Upper lobe of left lung (tissue), 6 donors: ENCODE measurements at regions not wholly inside any gene's neighbourhood (a gene's known extent, or its start where the extent isn't known, plus 50 kb on each side); places are given as distances from the start of the nearest gene placed in this dataset.
A peak's percentile ranks its signal among the peaks of the same experiment; 100 is the strongest.

ENCODE experiments used
- ATAC-seq, 2 donors: fragments of 200-7000 bp; cut with Tn5 transposase; one replicate each; pipeline ENCODE4 v1.9.1; 2022; ENCODE audit warnings: mild to moderate bottlenecking in 2 of 2, moderate library complexity in 2 of 2; ENCODE audit not compliant: low FRiP score in 2 of 2
- DNase-seq, 2 donors: peaks; one replicate each; pipeline ENCODE4 v3.0.0-alpha.2; 2019 to 2020
- H3K27ac ChIP-seq, 4 donors: fragments of 200-600 bp; sonication (generic); one replicate each; pipeline ENCODE4 v1.5.1; 2016 to 2019
- H3K27me3 ChIP-seq, 4 donors: fragments of 200-600 bp; sonication (generic); one replicate each; pipeline ENCODE4 v1.5.1; 2017 to 2019
- H3K36me3 ChIP-seq, 4 donors: fragments of 200-600 bp; sonication (generic); one replicate each; pipeline ENCODE4 v1.5.1; 2016 to 2019
- H3K4me1 ChIP-seq, 4 donors: fragments of 200-600 bp; sonication (generic); one replicate each; pipeline ENCODE4 v1.5.1; 2018 to 2019
- H3K4me3 ChIP-seq, 4 donors: fragments of 200-600 bp; sonication (generic); one replicate each; pipeline ENCODE4 v1.5.1; 2017 to 2019; ENCODE audit warnings: mild to moderate bottlenecking in 2 of 4, moderate library complexity in 1 of 4
- H3K9me3 ChIP-seq, 4 donors: fragments of 200-600 bp; sonication (generic); one replicate each; pipeline ENCODE4 v1.5.1; 2018 to 2019
- EP300 ChIP-seq, 4 donors: sonication (generic); formaldehyde crosslinking; IDR thresholded peaks; one replicate each; pipeline ENCODE4 v1.5.1; 2017; ENCODE audit warnings: antibody characterized with exemption in 4 of 4, control low read depth in 2 of 4
- POLR2A ChIP-seq, 4 donors: fragments of 450-650 bp; IDR thresholded peaks; one replicate each; pipeline ENCODE4 v1.5.1; 2016 to 2017; ENCODE audit warnings: antibody characterized with exemption in 4 of 4, mild to moderate bottlenecking in 2 of 4
- POLR2AphosphoS5 ChIP-seq, 2 donors: sonication (generic); formaldehyde crosslinking; IDR thresholded peaks; one replicate each; pipeline ENCODE4 v1.5.1; 2017; ENCODE audit warnings: antibody characterized with exemption in 2 of 2
- WGBS, 2 donors: methylation state at CpG; one replicate each; pipeline ENCODE4 v1.1.5; 2017 to 2018; 5-methylcytosine and 5-hydroxymethylcytosine counted together
- TF ChIP-seq, protein P1 (sequence below), 6 experiments: fragments of 450-650 bp in 4 of 6; fragments of 200-600 bp in 2 of 6; sonication (generic) in 2 of 6; IDR thresholded peaks; one replicate each; pipeline ENCODE4 v1.5.1; 2016 to 2019; ENCODE audit warnings: antibody characterized with exemption in 6 of 6
- donor health status: DM: no; HTN: no; CAD: no; lungs with moderate emphysema.
- donor health status: DM: no; HTN: yes; CAD: no; lungs with severe emphysema.

DNA sequence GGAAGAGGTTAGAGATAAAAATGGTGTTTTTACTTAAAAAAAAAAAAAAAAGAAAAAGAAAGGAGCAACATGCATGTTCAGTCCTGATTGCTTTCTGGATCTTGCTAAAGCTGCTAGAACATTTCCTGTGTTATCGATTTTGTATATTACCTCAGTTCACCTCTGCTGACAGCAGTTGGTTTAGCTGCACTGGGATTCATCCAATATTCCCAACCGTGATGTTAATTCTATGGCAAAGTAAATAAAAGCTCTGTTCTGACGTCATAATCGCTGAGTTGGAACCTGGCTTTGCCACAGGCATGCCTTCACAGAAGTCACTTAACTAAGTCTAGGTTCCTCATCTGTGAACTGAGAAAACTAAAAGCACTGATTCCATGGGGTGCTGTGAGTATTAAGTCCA lies 90.7 kb upstream of the SORBS2 start:
- Histone ChIP-seq H3K27me3 (no peaks in the 10 kb centered on the region), H3K27ac (no peak overlapping the region), H3K4me1 (no peaks in the 10 kb centered on the region), H3K36me3 (no peaks in the 10 kb centered on the region), H3K4me3 (no peak overlapping the region), H3K9me3 (no peaks in the 10 kb centered on the region)
- ATAC-seq (no peak), DNase-seq (no peak)
- TF ChIP-seq POLR2AphosphoS5 (IDR thresholded peaks at IDR 0.05) (no peak), POLR2A (IDR thresholded peaks at IDR 0.05) (no peak), EP300 (IDR thresholded peaks at IDR 0.05) (no peak)
- TF ChIP-seq, protein P1, sequence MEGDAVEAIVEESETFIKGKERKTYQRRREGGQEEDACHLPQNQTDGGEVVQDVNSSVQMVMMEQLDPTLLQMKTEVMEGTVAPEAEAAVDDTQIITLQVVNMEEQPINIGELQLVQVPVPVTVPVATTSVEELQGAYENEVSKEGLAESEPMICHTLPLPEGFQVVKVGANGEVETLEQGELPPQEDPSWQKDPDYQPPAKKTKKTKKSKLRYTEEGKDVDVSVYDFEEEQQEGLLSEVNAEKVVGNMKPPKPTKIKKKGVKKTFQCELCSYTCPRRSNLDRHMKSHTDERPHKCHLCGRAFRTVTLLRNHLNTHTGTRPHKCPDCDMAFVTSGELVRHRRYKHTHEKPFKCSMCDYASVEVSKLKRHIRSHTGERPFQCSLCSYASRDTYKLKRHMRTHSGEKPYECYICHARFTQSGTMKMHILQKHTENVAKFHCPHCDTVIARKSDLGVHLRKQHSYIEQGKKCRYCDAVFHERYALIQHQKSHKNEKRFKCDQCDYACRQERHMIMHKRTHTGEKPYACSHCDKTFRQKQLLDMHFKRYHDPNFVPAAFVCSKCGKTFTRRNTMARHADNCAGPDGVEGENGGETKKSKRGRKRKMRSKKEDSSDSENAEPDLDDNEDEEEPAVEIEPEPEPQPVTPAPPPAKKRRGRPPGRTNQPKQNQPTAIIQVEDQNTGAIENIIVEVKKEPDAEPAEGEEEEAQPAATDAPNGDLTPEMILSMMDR (IDR thresholded peaks at IDR 0.05) = no peak
- WGBS, 2 donors = 69 to 70% methylated on average over 4 of the region's 4 CpGs

DNA sequence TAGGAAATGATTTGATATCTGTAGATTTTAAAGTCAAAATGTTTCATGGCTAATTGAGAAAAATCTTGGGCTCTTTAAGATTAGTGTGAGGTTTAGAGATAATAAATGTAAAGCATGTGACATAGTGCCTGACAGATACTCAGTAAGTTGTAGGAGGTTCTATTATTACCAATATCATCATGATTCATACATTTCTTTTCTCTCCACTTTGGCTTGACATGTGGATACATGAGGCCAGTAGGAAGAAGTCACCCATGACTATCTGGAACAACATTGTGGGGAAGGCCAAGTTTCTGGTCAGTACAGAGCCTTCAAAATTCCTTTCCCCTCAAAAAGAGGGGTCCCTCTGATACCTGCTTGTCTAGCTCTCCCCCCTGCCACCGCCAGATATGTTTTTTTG lies 91.2 kb upstream of the SORBS2 start:
- no peak for ATAC-seq
- Histone ChIP-seq H3K27ac (no peak overlapping the region), H3K36me3 (no peaks in the 10 kb centered on the region), H3K9me3 (no peaks in the 10 kb centered on the region), H3K4me1 (no peaks in the 10 kb centered on the region), H3K4me3 (no peak overlapping the region), H3K27me3 (no peaks in the 10 kb centered on the region)
- TF ChIP-seq POLR2A (IDR thresholded peaks at IDR 0.05) (no peak), EP300 (IDR thresholded peaks at IDR 0.05) (no peak), POLR2AphosphoS5 (IDR thresholded peaks at IDR 0.05) (no peak)
- TF ChIP-seq, protein P1 (IDR thresholded peaks at IDR 0.05) = no peak
- 89 to 96% methylated on average over 1 of the region's 1 CpG for WGBS, 2 donors
- DNase-seq = no peak

DNA sequence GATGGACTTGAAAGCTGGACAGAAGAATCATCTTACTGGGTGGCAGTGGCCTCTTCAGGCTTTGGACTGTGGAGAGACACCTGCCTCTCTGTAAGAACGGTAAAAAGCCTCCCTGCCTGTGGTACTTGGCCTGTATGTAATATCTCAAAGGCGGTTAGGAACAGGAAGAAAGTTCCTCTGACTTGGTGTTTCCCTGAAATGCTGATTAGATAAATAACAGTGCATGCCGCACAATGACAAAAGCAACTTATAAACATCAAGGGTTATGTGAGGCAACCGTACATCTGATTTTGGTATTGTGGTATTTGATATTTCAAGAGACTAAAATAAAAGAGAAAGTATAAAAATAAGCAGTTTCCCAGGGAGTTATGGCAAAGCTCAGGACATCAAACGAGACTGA lies 92.4 kb upstream of the SORBS2 start:
- no peak for ATAC-seq
- no peak for DNase-seq
- TF ChIP-seq EP300 (IDR thresholded peaks at IDR 0.05) (peak in 2 of 4 donors; percentile 42 to 68), POLR2A (IDR thresholded peaks at IDR 0.05) (no peak)
- peak overlapping the region in 2 of 4 donors; percentile 16 to 24 for H3K27ac ChIP-seq
- WGBS, 2 donors = 56 to 59% methylated on average over 5 of the region's 5 CpGs
- no peaks in the 10 kb centered on the region for H3K4me1 ChIP-seq
- H3K36me3 ChIP-seq = no peaks in the 10 kb centered on the region
- no peaks in the 10 kb centered on the region for H3K27me3 ChIP-seq
- H3K4me3 ChIP-seq = no peak overlapping the region
- H3K9me3 ChIP-seq = no peaks in the 10 kb centered on the region

DNA sequence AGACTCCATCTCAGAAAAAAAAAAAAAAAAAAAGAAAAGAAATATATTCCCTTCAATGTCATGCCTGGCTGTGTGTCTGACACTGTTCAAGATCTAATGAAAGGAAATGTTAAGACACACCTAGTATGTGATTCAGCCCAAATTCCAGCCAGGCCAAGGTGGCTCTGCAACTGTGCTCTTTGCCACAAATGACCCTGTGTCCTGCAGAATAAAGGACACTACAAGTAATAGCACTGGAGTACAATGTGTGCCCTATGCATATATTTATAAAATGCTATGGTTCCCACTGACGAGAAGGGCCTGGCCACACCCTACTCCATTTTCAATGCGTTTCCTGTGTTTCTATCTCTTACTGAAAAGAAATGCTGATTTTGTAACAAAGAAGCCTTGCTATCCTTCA lies 98.0 kb upstream of the SORBS2 start:
- Histone ChIP-seq H3K27me3 (no peaks in the 10 kb centered on the region), H3K9me3 (no peaks in the 10 kb centered on the region), H3K27ac (no peak overlapping the region), H3K4me3 (no peak overlapping the region), H3K4me1 (peaks cover 0 to 4% (median 0%) of the 10 kb centered on the region in 4 donors), H3K36me3 (no peaks in the 10 kb centered on the region)
- WGBS, 2 donors = 66 to 71% methylated on average over 2 of the region's 2 CpGs
- ATAC-seq (no peak), DNase-seq (no peak)
- TF ChIP-seq POLR2A (IDR thresholded peaks at IDR 0.05) (no peak), POLR2AphosphoS5 (IDR thresholded peaks at IDR 0.05) (no peak), EP300 (IDR thresholded peaks at IDR 0.05) (peak in 2 of 4 donors; percentile 71 to 73)

DNA sequence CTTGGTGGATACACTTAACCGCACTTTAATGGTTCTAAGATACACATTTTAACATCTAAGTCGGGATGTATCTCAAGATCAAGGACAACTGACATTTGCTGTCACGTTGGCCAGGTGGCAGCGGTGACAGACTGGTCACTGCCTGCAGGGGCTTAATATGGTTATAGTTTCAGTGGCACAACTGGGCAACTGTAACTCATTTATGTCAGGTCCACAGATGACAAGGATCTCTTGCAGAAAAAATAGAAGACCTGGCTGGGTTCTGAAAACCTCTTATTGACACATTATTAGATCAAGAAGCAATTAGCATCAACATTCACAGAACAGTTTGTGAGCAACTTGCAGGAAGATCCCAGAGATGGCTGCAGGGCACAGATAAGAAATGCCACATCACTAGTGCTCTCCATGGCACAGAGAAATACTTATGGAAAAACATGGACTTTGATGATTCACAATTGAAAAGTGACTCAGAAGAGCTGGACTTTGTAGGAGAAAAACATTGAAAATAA lies 99.6 kb upstream of the SORBS2 start:
- no peaks in the 10 kb centered on the region for H3K27me3 ChIP-seq
- ATAC-seq = no peak
- H3K4me1 ChIP-seq = peaks cover 0 to 4% (median 0%) of the 10 kb centered on the region in 4 donors
- no peak overlapping the region for H3K27ac ChIP-seq
- no peak overlapping the region for H3K4me3 ChIP-seq
- TF ChIP-seq POLR2AphosphoS5 (IDR thresholded peaks at IDR 0.05) = no peak
- TF ChIP-seq POLR2A (IDR thresholded peaks at IDR 0.05) = no peak
- H3K36me3 ChIP-seq = no peaks in the 10 kb centered on the region
- WGBS, 2 donors = 92% methylated on average over 4 of the region's 4 CpGs
- no peak for DNase-seq
- H3K9me3 ChIP-seq = no peaks in the 10 kb centered on the region

DNA sequence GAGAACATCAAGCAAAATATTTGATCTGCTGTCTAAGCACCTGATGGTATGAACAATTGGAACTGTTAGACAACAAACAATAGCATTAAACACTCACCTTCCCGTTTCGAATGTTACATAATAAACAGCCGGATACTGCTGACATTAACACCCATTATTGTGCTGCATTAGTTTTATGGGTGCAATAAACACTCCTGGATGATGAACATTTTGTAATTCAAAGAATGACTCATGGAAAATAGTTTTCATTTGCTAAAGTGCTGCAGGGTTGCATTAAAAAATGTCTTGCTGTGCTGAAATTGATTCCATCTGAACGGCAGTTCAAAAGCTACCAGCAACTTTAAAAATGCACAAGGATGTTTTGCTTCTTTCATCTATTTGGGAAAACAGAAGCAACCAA lies 100.8 kb upstream of the SORBS2 start:
- no peak for TF ChIP-seq POLR2A (IDR thresholded peaks at IDR 0.05)
- TF ChIP-seq EP300 (IDR thresholded peaks at IDR 0.05) = peak in 1 of 4 donors; percentile 6
- TF ChIP-seq, protein P1 (IDR thresholded peaks at IDR 0.05) = no peak
- no peak for TF ChIP-seq POLR2AphosphoS5 (IDR thresholded peaks at IDR 0.05)
- H3K36me3 ChIP-seq = no peaks in the 10 kb centered on the region
- no peaks in the 10 kb centered on the region for H3K9me3 ChIP-seq
- H3K27me3 ChIP-seq = no peaks in the 10 kb centered on the region
- no peak overlapping the region for H3K27ac ChIP-seq
- DNase-seq = no peak
- WGBS, 2 donors = 49 to 60% methylated on average over 4 of the region's 4 CpGs
- ATAC-seq = no peak
- no peak overlapping the region for H3K4me3 ChIP-seq
- H3K4me1 ChIP-seq = peaks cover 0 to 4% (median 0%) of the 10 kb centered on the region in 4 donors
